ENCODE measurements at regions not wholly inside any gene's neighbourhood (a gene's known extent, or its start where the extent isn't known, plus 50 kb on each side); places are given as distances from the start of the nearest gene placed in this dataset.
"Not testable (repeated sequence)": the region's sequence is repeated elsewhere in the genome, so short reads cannot be mapped to it uniquely, and the experiment has no call there.

DNA sequence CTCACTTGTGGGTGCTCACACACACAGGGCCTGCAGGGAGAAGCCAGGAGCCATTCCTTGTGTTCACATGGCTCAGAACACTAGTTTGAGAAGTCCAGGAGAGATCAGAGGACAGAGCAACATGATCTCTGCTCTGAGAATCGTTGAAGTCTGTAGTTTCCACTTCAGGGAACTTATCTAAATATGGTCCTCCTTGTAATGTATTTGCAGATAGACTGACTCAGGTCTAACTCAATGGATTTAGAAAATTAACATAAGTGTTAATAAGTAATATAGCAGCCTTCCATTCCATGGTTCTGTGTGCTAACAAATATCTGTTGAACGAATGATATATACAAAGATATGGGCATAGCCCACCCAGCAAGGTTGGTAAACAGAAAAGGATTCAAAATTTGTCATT lies 119.8 kb upstream of the STARD13 start:
- no peak overlapping the region for H3K27ac ChIP-seq
- TF ChIP-seq, protein P1, sequence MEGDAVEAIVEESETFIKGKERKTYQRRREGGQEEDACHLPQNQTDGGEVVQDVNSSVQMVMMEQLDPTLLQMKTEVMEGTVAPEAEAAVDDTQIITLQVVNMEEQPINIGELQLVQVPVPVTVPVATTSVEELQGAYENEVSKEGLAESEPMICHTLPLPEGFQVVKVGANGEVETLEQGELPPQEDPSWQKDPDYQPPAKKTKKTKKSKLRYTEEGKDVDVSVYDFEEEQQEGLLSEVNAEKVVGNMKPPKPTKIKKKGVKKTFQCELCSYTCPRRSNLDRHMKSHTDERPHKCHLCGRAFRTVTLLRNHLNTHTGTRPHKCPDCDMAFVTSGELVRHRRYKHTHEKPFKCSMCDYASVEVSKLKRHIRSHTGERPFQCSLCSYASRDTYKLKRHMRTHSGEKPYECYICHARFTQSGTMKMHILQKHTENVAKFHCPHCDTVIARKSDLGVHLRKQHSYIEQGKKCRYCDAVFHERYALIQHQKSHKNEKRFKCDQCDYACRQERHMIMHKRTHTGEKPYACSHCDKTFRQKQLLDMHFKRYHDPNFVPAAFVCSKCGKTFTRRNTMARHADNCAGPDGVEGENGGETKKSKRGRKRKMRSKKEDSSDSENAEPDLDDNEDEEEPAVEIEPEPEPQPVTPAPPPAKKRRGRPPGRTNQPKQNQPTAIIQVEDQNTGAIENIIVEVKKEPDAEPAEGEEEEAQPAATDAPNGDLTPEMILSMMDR (IDR thresholded peaks at IDR 0.05; ENCODE audit: low read depth, low read length), result no peak
- no peaks in the 10 kb centered on the region for H3K36me3 ChIP-seq
- DNase-seq, result no peak
- no peak overlapping the region for H3K4me3 ChIP-seq (ENCODE audit: low read depth, low read length)
- no peaks in the 10 kb centered on the region for H3K9me3 ChIP-seq (ENCODE audit: severe bottlenecking)
- H3K27me3 ChIP-seq (ENCODE audit: insufficient read depth, low read depth, severe bottlenecking), result no peaks in the 10 kb centered on the region

DNA sequence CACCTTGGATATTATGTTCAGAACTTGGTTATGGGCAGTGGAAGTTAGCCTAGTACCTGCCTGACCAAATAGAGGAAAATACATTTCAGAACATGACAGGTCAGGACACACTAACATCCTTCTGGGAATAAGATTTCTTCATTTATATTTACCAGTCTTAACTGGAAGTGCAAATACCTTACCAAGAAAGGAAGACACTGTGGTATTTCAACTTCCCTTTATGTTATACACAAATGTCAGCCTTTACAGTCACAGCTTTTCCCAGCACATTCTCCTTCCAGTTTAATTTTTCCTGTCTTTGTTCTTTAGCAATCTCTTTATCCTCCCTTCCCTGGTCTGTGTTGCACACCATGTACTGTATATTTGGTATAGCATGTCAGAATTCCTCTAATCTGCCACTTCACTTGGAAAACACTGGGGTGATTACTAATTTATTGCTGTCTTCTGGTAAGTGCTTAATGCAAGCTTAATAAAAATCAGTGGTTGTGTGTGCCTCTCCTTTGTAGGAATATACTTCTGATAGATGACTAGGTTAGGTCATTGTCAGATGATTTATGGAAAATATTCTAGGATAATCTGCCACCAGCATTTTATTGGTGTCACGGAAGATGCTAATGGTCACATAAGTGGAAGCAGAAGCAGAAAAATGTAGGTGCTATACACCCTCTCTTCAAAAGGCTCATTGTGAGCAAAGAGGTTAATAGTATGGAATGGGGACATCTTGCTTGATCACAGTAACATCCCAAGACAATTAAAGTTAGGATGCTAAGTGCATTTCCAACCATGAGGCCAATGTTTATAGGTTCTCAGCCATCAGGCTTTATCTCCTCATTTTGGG lies 124.3 kb upstream of the STARD13 start:
- Histone ChIP-seq H3K27ac (no peak overlapping the region), H3K9me3 (ENCODE audit: severe bottlenecking) (no peaks in the 10 kb centered on the region), H3K27me3 (ENCODE audit: insufficient read depth, low read depth, severe bottlenecking) (no peaks in the 10 kb centered on the region), H3K36me3 (no peaks in the 10 kb centered on the region), H3K4me3 (ENCODE audit: low read depth, low read length) (no peak overlapping the region)
- TF ChIP-seq, protein P1 (IDR thresholded peaks at IDR 0.05; ENCODE audit: low read depth, low read length), result no peak
- no peak for DNase-seq

DNA sequence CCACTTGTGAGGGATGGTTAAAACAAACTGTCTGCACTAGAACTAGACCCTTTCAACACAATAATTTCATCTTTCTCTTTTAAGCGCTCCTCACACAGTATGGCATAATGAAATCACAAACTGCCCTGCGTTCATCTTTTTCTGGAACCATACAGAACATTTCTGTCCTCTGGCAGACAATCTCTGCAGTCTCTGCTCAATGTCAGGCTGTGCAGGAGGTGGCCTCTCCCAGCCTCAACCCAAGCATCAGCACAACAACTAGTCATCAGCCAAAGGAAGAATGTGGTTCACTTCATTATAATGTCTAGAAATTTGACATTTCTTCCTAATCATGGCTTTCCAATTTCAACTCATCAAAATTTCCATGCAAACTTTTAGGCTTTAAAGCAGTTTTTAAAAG lies 125.1 kb upstream of the STARD13 start:
- no peak for DNase-seq
- H3K4me3 ChIP-seq (ENCODE audit: low read depth, low read length), result no peak overlapping the region
- no peaks in the 10 kb centered on the region for H3K27me3 ChIP-seq (ENCODE audit: insufficient read depth, low read depth, severe bottlenecking)
- no peak overlapping the region for H3K27ac ChIP-seq
- H3K36me3 ChIP-seq, result no peaks in the 10 kb centered on the region
- TF ChIP-seq, protein P1 (IDR thresholded peaks at IDR 0.05; ENCODE audit: low read depth, low read length), result no peak
- no peaks in the 10 kb centered on the region for H3K9me3 ChIP-seq (ENCODE audit: severe bottlenecking)

DNA sequence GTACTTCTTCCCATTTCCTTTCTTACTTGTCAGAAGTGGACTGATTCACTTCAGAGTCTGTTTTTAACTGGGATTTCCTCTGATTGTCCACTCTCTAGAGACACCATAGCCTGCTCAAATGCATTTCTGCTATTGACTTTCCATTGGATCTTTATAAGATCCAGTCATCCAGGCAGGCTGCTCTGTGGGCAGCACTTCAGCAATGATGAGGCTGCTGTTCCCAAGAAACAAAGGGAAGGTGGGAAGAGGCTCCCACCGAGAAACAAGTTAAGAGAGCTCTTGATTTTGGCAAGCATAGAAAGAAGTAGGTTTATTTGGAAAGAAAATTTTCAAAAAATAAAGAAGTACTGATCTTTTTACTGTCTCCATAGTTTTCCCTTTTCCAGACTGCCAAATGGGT lies 125.8 kb upstream of the STARD13 start:
- H3K27me3 ChIP-seq (ENCODE audit: insufficient read depth, low read depth, severe bottlenecking), result no peaks in the 10 kb centered on the region
- no peaks in the 10 kb centered on the region for H3K36me3 ChIP-seq
- no peak overlapping the region for H3K27ac ChIP-seq
- no peak for DNase-seq
- no peaks in the 10 kb centered on the region for H3K9me3 ChIP-seq (ENCODE audit: severe bottlenecking)
- TF ChIP-seq, protein P1 (IDR thresholded peaks at IDR 0.05; ENCODE audit: low read depth, low read length), result no peak
- H3K4me3 ChIP-seq (ENCODE audit: low read depth, low read length), result no peak overlapping the region

DNA sequence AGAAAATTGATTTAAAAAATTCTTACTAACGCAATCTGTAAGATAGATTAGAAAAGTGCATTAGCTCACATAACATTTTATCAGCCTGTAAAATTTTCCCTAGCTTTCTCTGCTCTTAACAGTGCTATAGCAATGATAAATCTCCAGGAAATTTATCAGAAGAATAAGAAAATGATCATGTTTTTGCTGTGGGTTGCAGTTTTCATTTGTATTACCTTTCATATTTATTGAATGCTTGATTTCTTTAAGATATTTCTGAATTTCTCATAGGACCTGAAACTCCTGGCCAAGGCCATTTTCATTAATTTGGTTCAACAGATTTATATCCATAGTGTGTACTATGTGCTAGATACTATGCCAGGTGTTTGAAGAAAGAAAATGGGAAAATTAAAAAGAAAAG lies 130.3 kb upstream of the STARD13 start:
- H3K27ac ChIP-seq, result no peak overlapping the region
- DNase-seq, result no peak
- H3K4me3 ChIP-seq (ENCODE audit: low read depth, low read length), result no peak overlapping the region
- no peaks in the 10 kb centered on the region for H3K27me3 ChIP-seq (ENCODE audit: insufficient read depth, low read depth, severe bottlenecking)
- no peaks in the 10 kb centered on the region for H3K9me3 ChIP-seq (ENCODE audit: severe bottlenecking)
- H3K36me3 ChIP-seq, result no peaks in the 10 kb centered on the region
- TF ChIP-seq, protein P1 (IDR thresholded peaks at IDR 0.05; ENCODE audit: low read depth, low read length), result no peak

DNA sequence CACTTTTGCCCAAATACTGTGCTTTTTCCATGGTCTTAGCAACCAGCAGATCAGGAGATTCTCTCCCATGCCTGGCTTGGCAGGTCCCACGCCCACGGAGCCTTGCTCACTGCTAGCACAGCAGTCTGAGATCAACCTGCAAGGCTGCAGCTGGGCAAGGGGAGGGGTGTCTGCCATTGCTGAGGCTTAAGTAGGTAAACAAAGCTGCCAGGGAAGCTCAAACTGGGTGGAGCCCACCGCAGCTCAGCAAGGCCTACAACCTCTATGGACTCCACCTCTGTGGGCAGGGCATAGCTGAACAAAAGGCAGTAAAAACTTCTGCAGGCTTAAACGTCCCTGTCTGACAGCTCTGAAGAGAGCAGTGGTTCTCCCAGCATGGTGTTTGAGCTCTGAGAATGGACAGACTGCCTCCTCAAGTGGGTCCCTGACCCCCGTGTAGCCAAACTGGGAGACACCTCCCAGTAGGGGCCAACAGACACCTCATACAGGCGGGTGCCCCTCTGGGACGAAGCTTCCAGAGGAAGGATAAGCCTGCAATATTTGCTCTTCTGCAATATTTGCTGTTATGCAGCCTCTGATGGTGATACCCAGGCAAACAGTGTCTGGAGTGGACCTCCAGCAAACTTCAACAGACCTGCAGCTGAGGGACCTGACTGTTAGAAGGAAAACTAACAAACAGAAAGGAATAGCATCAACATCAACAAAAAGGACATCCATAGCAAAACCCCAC lies 132.8 kb upstream of the STARD13 start:
- not testable (repeated sequence) for DNase-seq; H3K27me3 ChIP-seq (ENCODE audit: insufficient read depth, low read depth, severe bottlenecking); H3K9me3 ChIP-seq (ENCODE audit: severe bottlenecking); H3K36me3 ChIP-seq; H3K27ac ChIP-seq; H3K4me3 ChIP-seq (ENCODE audit: low read depth, low read length)

DNA sequence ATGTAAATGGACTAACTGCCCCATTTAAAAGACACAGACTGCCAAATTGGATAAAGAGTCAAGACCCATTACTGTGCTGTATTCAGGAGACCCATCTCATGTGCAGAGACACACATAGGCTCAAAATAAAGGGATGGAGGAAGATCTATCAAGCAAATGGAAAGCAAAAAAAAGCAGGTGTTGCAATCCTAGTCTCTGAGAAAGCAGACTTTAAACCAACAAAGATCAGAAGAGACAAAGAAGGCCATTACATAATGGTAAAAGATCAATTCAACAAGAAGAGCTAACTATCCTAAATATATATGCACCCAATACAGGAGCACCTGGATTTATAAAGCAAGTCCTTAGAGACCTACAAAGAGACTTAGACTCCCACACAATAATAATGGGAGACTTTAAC lies 134.6 kb upstream of the STARD13 start:
- not testable (repeated sequence) for H3K27ac ChIP-seq; H3K36me3 ChIP-seq; H3K4me3 ChIP-seq (ENCODE audit: low read depth, low read length); H3K9me3 ChIP-seq (ENCODE audit: severe bottlenecking); DNase-seq; H3K27me3 ChIP-seq (ENCODE audit: insufficient read depth, low read depth, severe bottlenecking)

Measured in WERI-Rb-1 (cell line).